ENCODE measurements at regions not wholly inside any gene's neighbourhood (a gene's known extent, or its start where the extent isn't known, plus 50 kb on each side); places are given as distances from the start of the nearest gene placed in this dataset.
"Not testable (repeated sequence)": the region's sequence is repeated elsewhere in the genome, so short reads cannot be mapped to it uniquely, and the experiment has no call there.

GRCh38 chr14:98208211-98208611, 1063.8 kb downstream of the BCL11B start:
- Histone ChIP-seq H3K27me3 (ENCODE audit: control insufficient read depth in 3 of 3, insufficient read depth in 3 of 3, low read length in 3 of 3) (peaks cover 0 to 12% (median 2%) of the 10 kb centered on the region in 3 donors), H3K27ac (ENCODE audit: low read depth, low read length) (no peak overlapping the region), H3K9me3 (ENCODE audit: control insufficient read depth in 3 of 3, low read length in 3 of 3) (no peaks in the 10 kb centered on the region), H3K4me1 (ENCODE audit: control insufficient read depth in 3 of 3, insufficient read depth in 3 of 3, low read length in 3 of 3) (no peaks in the 10 kb centered on the region), H3K36me3 (ENCODE audit: control insufficient read depth in 3 of 3, insufficient read depth in 3 of 3, low read length in 3 of 3) (no peaks in the 10 kb centered on the region), H3K4me3 (ENCODE audit: low read length in 3 of 3) (no peak overlapping the region), H3K9ac (ENCODE audit: low read depth in 1 of 3, low read length in 3 of 3) (no peak overlapping the region)

- Histone ChIP-seq H3K9me3 (ENCODE audit: control insufficient read depth in 3 of 3, low read length in 3 of 3) (no peaks in the 10 kb centered on the region), H3K4me1 (ENCODE audit: control insufficient read depth in 3 of 3, insufficient read depth in 3 of 3, low read length in 3 of 3) (no peaks in the 10 kb centered on the region), H3K27me3 (ENCODE audit: control insufficient read depth in 3 of 3, insufficient read depth in 3 of 3, low read length in 3 of 3) (peaks cover 0 to 12% (median 2%) of the 10 kb centered on the region in 3 donors), H3K27ac (ENCODE audit: low read depth, low read length) (no peak overlapping the region), H3K9ac (ENCODE audit: low read depth in 1 of 3, low read length in 3 of 3) (no peak overlapping the region), H3K4me3 (ENCODE audit: low read length in 3 of 3) (no peak overlapping the region), H3K36me3 (ENCODE audit: control insufficient read depth in 3 of 3, insufficient read depth in 3 of 3, low read length in 3 of 3) (no peaks in the 10 kb centered on the region)
These were observed 1063.1 kb downstream of the BCL11B start for GRCh38 chr14:98208943-98209342.

- H3K27ac ChIP-seq (ENCODE audit: low read depth, low read length), result no peak overlapping the region
- no peak overlapping the region for H3K4me3 ChIP-seq (ENCODE audit: low read length in 3 of 3)
These were observed 1061.8 kb downstream of the BCL11B start for GRCh38 chr14:98210045-98210672.

DNA sequence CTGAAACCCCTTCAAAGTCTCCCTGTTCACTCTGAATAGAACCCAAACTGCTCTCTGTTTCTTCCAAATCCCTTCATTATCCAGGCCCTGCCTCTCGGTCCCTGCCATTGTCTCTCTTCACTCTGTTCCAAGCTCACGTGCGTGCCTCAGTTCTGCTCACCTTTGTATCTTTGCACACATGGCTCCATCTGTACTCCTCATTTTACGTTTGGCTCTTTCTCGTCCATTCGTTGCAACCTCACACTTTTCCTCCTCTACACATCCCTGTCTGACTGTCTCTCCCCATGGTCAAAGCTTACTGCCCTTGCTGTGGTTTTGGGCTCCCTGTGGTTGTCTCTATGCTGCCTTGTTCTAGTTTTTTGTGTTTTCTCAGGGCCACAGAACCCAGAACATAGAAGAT, 1054.5 kb downstream of the BCL11B start:
- Histone ChIP-seq H3K9ac (ENCODE audit: low read depth in 1 of 3, low read length in 3 of 3) (no peak overlapping the region), H3K4me1 (ENCODE audit: control insufficient read depth in 3 of 3, insufficient read depth in 3 of 3, low read length in 3 of 3) (no peaks in the 10 kb centered on the region), H3K36me3 (ENCODE audit: control insufficient read depth in 3 of 3, insufficient read depth in 3 of 3, low read length in 3 of 3) (no peaks in the 10 kb centered on the region), H3K27ac (ENCODE audit: low read depth, low read length) (no peak overlapping the region), H3K4me3 (ENCODE audit: low read length in 3 of 3) (no peak overlapping the region), H3K27me3 (ENCODE audit: control insufficient read depth in 3 of 3, insufficient read depth in 3 of 3, low read length in 3 of 3) (peaks cover 0 to 23% (median 3%) of the 10 kb centered on the region in 3 donors), H3K9me3 (ENCODE audit: control insufficient read depth in 3 of 3, low read length in 3 of 3) (no peaks in the 10 kb centered on the region)

More at GRCh38 chr14:98210045-98210672, 1061.8 kb downstream of the BCL11B start:
- no peak overlapping the region for H3K9ac ChIP-seq (ENCODE audit: low read depth in 1 of 3, low read length in 3 of 3)
- no peaks in the 10 kb centered on the region for H3K9me3 ChIP-seq (ENCODE audit: control insufficient read depth in 3 of 3, low read length in 3 of 3)
- peaks cover 0 to 19% (median 0%) of the 10 kb centered on the region in 3 donors for H3K27me3 ChIP-seq (ENCODE audit: control insufficient read depth in 3 of 3, insufficient read depth in 3 of 3, low read length in 3 of 3)
- H3K36me3 ChIP-seq (ENCODE audit: control insufficient read depth in 3 of 3, insufficient read depth in 3 of 3, low read length in 3 of 3), result no peaks in the 10 kb centered on the region
- no peaks in the 10 kb centered on the region for H3K4me1 ChIP-seq (ENCODE audit: control insufficient read depth in 3 of 3, insufficient read depth in 3 of 3, low read length in 3 of 3)

DNA sequence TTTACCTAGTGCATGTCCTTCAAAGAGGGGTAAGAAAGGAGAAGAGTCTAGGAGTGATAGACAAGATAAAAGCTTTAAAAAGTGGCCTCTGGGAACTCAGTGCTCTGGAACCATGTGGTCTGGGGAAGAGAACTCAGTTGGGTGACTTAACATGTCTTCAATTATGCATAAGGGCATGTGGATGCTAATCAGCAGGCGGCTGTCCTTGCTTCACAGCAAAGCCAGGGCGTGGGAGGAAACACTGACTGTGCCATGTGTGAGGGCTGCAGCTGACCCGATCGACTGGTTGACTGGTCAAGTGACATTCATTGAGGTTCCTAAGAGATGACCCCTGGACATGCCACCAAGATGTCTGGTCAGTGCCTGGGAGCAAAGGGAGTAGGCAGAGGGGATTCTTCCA, 1053.8 kb downstream of the BCL11B start:
- Histone ChIP-seq H3K9me3 (ENCODE audit: control insufficient read depth in 3 of 3, low read length in 3 of 3) (no peaks in the 10 kb centered on the region), H3K27ac (ENCODE audit: low read depth, low read length) (no peak overlapping the region), H3K4me1 (ENCODE audit: control insufficient read depth in 3 of 3, insufficient read depth in 3 of 3, low read length in 3 of 3) (no peaks in the 10 kb centered on the region), H3K9ac (ENCODE audit: low read depth in 1 of 3, low read length in 3 of 3) (no peak overlapping the region), H3K27me3 (ENCODE audit: control insufficient read depth in 3 of 3, insufficient read depth in 3 of 3, low read length in 3 of 3) (peaks cover 0 to 20% (median 3%) of the 10 kb centered on the region in 3 donors), H3K36me3 (ENCODE audit: control insufficient read depth in 3 of 3, insufficient read depth in 3 of 3, low read length in 3 of 3) (no peaks in the 10 kb centered on the region), H3K4me3 (ENCODE audit: low read length in 3 of 3) (no peak overlapping the region)

DNA sequence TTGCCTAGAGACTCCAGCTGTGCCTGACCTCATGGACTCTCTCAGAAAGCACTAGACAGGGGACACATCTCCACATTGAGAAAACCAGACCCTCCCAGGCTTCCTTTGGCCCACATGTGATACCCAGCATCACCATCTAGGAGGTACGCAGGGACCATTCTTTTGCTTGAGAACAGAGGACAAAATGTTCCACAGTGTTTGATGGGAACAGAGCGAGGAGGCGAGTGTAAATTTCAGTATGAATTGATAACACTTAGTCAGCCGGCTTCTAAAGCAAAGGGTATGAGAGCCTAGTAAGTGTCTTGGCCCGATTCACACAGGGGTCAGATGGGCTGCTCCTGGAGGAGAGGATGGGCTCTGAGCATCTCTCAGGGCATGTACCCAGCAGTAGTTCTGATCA, 1052.4 kb downstream of the BCL11B start:
- H3K27me3 ChIP-seq (ENCODE audit: control insufficient read depth in 3 of 3, insufficient read depth in 3 of 3, low read length in 3 of 3), result peaks cover 0 to 16% (median 3%) of the 10 kb centered on the region in 3 donors
- H3K27ac ChIP-seq (ENCODE audit: low read depth, low read length), result no peak overlapping the region
- H3K9ac ChIP-seq (ENCODE audit: low read depth in 1 of 3, low read length in 3 of 3), result no peak overlapping the region
- no peaks in the 10 kb centered on the region for H3K36me3 ChIP-seq (ENCODE audit: control insufficient read depth in 3 of 3, insufficient read depth in 3 of 3, low read length in 3 of 3)
- no peaks in the 10 kb centered on the region for H3K4me1 ChIP-seq (ENCODE audit: control insufficient read depth in 3 of 3, insufficient read depth in 3 of 3, low read length in 3 of 3)
- no peaks in the 10 kb centered on the region for H3K9me3 ChIP-seq (ENCODE audit: control insufficient read depth in 3 of 3, low read length in 3 of 3)
- no peak overlapping the region for H3K4me3 ChIP-seq (ENCODE audit: low read length in 3 of 3)

- no peaks in the 10 kb centered on the region for H3K36me3 ChIP-seq (ENCODE audit: control insufficient read depth in 3 of 3, insufficient read depth in 3 of 3, low read length in 3 of 3)
- H3K4me3 ChIP-seq (ENCODE audit: low read length in 3 of 3), result no peak overlapping the region
- peaks cover 0 to 4% (median 3%) of the 10 kb centered on the region in 3 donors for H3K27me3 ChIP-seq (ENCODE audit: control insufficient read depth in 3 of 3, insufficient read depth in 3 of 3, low read length in 3 of 3)
- no peak overlapping the region for H3K9ac ChIP-seq (ENCODE audit: low read depth in 1 of 3, low read length in 3 of 3)
- no peaks in the 10 kb centered on the region for H3K4me1 ChIP-seq (ENCODE audit: control insufficient read depth in 3 of 3, insufficient read depth in 3 of 3, low read length in 3 of 3)
- no peaks in the 10 kb centered on the region for H3K9me3 ChIP-seq (ENCODE audit: control insufficient read depth in 3 of 3, low read length in 3 of 3)
- no peak overlapping the region for H3K27ac ChIP-seq (ENCODE audit: low read depth, low read length)
These were observed 1048.9 kb downstream of the BCL11B start for GRCh38 chr14:98223106-98223505.

DNA sequence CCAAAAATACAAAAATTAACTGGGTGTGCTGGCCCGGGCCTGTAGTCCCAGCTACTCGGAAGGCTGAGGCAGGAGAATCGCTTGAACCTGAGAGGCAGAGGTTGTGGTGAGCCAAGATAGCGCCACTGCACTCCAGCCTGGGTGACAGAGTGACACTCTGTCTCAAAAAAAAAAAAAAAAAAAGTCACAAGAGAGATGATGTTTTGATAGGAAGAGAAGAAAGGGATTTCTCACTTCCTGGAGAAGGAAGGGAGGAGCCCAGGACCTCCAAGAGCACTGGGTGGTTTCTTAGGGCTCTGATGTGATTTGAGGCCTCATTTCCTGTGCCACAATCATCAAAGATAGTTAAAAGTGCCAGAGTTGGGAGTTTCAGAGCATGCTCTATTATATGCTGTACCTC, 1048.3 kb downstream of the BCL11B start:
- not testable (repeated sequence) for H3K36me3 ChIP-seq (ENCODE audit: control insufficient read depth in 3 of 3, insufficient read depth in 3 of 3, low read length in 3 of 3); H3K9me3 ChIP-seq (ENCODE audit: control insufficient read depth in 3 of 3, low read length in 3 of 3); H3K4me3 ChIP-seq (ENCODE audit: low read length in 3 of 3); H3K27ac ChIP-seq (ENCODE audit: low read depth, low read length); H3K9ac ChIP-seq (ENCODE audit: low read depth in 1 of 3, low read length in 3 of 3); H3K27me3 ChIP-seq (ENCODE audit: control insufficient read depth in 3 of 3, insufficient read depth in 3 of 3, low read length in 3 of 3); H3K4me1 ChIP-seq (ENCODE audit: control insufficient read depth in 3 of 3, insufficient read depth in 3 of 3, low read length in 3 of 3)

GRCh38 chr14:98226411-98226810, 1045.6 kb downstream of the BCL11B start:
- Histone ChIP-seq H3K4me3 (ENCODE audit: low read length in 3 of 3) (no peak overlapping the region), H3K9me3 (ENCODE audit: control insufficient read depth in 3 of 3, low read length in 3 of 3) (no peaks in the 10 kb centered on the region), H3K4me1 (ENCODE audit: control insufficient read depth in 3 of 3, insufficient read depth in 3 of 3, low read length in 3 of 3) (no peaks in the 10 kb centered on the region), H3K27me3 (ENCODE audit: control insufficient read depth in 3 of 3, insufficient read depth in 3 of 3, low read length in 3 of 3) (peaks cover 0 to 4% (median 0%) of the 10 kb centered on the region in 3 donors), H3K36me3 (ENCODE audit: control insufficient read depth in 3 of 3, insufficient read depth in 3 of 3, low read length in 3 of 3) (no peaks in the 10 kb centered on the region), H3K9ac (ENCODE audit: low read depth in 1 of 3, low read length in 3 of 3) (no peak overlapping the region), H3K27ac (ENCODE audit: low read depth, low read length) (no peak overlapping the region)

DNA sequence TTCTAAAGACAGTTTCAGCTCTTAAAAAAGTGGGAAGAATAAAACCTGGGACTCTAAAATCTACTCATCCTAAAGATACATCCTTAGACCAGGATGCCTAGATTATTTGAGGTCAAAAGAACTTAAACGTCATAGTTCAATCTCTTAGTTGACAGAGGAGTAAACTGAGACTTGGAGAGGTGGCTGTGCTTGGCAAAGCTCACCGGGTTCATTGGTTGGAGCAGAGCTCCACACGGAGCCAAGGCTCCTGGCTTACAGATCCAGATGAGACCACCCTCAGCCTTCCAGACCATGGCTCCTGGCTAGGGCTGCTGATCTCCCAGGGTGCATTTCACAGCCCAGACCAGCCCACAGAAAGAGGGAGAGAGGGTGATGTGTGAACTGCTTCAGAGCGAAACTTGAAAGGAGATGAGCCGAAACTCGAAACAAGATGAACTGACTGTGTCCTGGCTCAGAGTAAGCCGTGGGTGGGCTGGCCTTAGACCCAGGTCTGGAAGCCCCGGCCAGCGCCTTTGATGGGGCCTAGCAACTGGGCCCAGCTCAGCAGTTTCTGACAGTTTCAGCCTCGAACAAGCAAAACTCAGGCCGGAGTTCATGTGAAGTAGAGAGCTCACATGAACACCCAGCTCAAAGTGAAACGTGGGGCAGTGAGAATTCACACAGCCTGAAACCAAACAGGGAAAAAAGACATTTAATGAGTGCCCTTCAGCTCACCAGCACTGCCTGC, 1044.8 kb downstream of the BCL11B start:
- Histone ChIP-seq H3K36me3 (ENCODE audit: control insufficient read depth in 3 of 3, insufficient read depth in 3 of 3, low read length in 3 of 3) (no peaks in the 10 kb centered on the region), H3K27me3 (ENCODE audit: control insufficient read depth in 3 of 3, insufficient read depth in 3 of 3, low read length in 3 of 3) (peaks cover 0 to 4% (median 0%) of the 10 kb centered on the region in 3 donors), H3K27ac (ENCODE audit: low read depth, low read length) (no peak overlapping the region), H3K4me3 (ENCODE audit: low read length in 3 of 3) (no peak overlapping the region), H3K4me1 (ENCODE audit: control insufficient read depth in 3 of 3, insufficient read depth in 3 of 3, low read length in 3 of 3) (no peaks in the 10 kb centered on the region), H3K9me3 (ENCODE audit: control insufficient read depth in 3 of 3, low read length in 3 of 3) (no peaks in the 10 kb centered on the region), H3K9ac (ENCODE audit: low read depth in 1 of 3, low read length in 3 of 3) (no peak overlapping the region)

All from skeletal muscle tissue (tissue), 3 donors.